ENCODE measurements at regions not wholly inside any gene's neighbourhood (a gene's known extent, or its start where the extent isn't known, plus 50 kb on each side); places are given as distances from the start of the nearest gene placed in this dataset.

- Histone ChIP-seq H3K4me3 (no peak overlapping the region), H3K9me3 (no peaks in the 10 kb centered on the region), H3K27ac (no peak overlapping the region), H3K4me1 (no peaks in the 10 kb centered on the region), H3K27me3 (no peaks in the 10 kb centered on the region), H3K36me3 (ENCODE audit: low read depth, missing control alignments) (no peaks in the 10 kb centered on the region)
- intact Hi-C loops (cut with DNase I; ENCODE audit: low total_unique reads), result no loop called here
- TF ChIP-seq POLR2A (IDR thresholded peaks at IDR 0.05) (no peak), CTCF (IDR thresholded peaks at IDR 0.05) (no peak)
- 90 to 94% methylated on average over 8 to 9 of the region's 9 CpGs for WGBS, 2 donors
- no peak for DNase-seq
These were observed 153.9 kb downstream of the CHST1 start for GRCh38 chr11:45511566-45511965.

GRCh38 chr11:45507916-45508315, 157.5 kb downstream of the CHST1 start:
- Histone ChIP-seq H3K27ac (no peak overlapping the region), H3K4me1 (no peaks in the 10 kb centered on the region), H3K9me3 (no peaks in the 10 kb centered on the region), H3K27me3 (no peaks in the 10 kb centered on the region), H3K4me3 (no peak overlapping the region), H3K36me3 (ENCODE audit: low read depth, missing control alignments) (no peaks in the 10 kb centered on the region)
- WGBS, 2 donors, result 93 to 100% methylated on average over 3 to 4 of the region's 4 CpGs
- intact Hi-C loops (cut with DNase I; ENCODE audit: low total_unique reads), result no loop called here
- TF ChIP-seq CTCF (IDR thresholded peaks at IDR 0.05) (no peak), POLR2A (IDR thresholded peaks at IDR 0.05) (no peak)
- DNase-seq, result no peak

- H3K36me3 ChIP-seq (ENCODE audit: low read depth, missing control alignments), result no peaks in the 10 kb centered on the region
- DNase-seq, result no peak
- no peak overlapping the region for H3K27ac ChIP-seq
- H3K4me3 ChIP-seq, result no peak overlapping the region
- no peaks in the 10 kb centered on the region for H3K27me3 ChIP-seq
- TF ChIP-seq POLR2A (IDR thresholded peaks at IDR 0.05), result no peak
- no peak for TF ChIP-seq CTCF (IDR thresholded peaks at IDR 0.05)
- WGBS, 2 donors, result 93% methylated on average over 4 of the region's 4 CpGs
- H3K4me1 ChIP-seq, result no peaks in the 10 kb centered on the region
- intact Hi-C loops (cut with DNase I; ENCODE audit: low total_unique reads), result no loop called here
- no peaks in the 10 kb centered on the region for H3K9me3 ChIP-seq
These were observed 162.1 kb downstream of the CHST1 start for GRCh38 chr11:45503311-45503710.

- no peaks in the 10 kb centered on the region for H3K27me3 ChIP-seq
These were observed 163.2 kb downstream of the CHST1 start for GRCh38 chr11:45502226-45502545.

More at GRCh38 chr11:45502226-45502545, 163.2 kb downstream of the CHST1 start:
- no peak overlapping the region for H3K4me3 ChIP-seq
- no peak overlapping the region for H3K27ac ChIP-seq
- intact Hi-C loops (cut with DNase I; ENCODE audit: low total_unique reads), result no loop called here
- no peaks in the 10 kb centered on the region for H3K36me3 ChIP-seq (ENCODE audit: low read depth, missing control alignments)
- no peaks in the 10 kb centered on the region for H3K4me1 ChIP-seq
- 92 to 100% methylated on average over 5 of the region's 5 CpGs for WGBS, 2 donors
- TF ChIP-seq POLR2A (IDR thresholded peaks at IDR 0.05), result no peak
- no peak for TF ChIP-seq CTCF (IDR thresholded peaks at IDR 0.05)
- no peaks in the 10 kb centered on the region for H3K9me3 ChIP-seq
- no peak for DNase-seq
